ENCODE measurements at regions not wholly inside any gene's neighbourhood (a gene's known extent, or its start where the extent isn't known, plus 50 kb on each side); places are given as distances from the start of the nearest gene placed in this dataset.

DNA sequence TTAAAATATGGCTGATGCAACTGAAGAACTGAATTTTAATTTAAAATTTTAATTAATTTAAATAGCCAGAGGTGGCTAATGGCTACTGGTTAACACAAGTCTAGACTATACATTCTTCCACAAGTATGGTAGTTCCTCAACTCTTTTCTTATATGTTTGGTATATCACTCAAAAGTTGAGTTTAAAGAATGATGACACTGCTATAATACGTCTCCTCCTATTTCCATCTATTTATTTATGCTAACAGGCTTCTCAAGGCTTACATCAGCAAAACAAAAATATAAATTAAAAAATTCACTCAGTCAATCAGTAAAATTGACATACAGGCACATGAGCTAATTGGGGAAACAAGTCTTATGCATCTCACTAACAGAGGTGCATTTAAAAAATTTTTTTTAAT lies 227.9 kb upstream of the PMFBP1 start:
- DNase-seq, result no peak

DNA sequence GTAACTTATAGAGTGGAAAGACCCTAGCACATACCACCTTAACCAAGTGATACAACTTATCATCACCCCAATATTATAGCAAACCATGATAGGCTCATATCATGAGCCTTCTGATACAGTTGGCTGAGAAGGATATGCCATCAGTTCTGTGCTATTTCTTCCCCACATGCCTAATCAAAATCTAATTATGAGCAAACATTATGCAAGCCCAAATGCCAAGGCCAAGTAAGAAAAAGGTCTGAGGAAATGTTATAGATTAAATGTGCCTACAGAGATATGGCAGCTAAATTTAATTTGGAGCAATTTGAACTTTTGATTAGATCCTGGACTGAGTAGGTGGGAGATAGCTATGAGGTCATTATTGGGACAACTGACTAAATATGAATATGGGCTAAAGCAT lies 225.9 kb upstream of the PMFBP1 start:
- DNase-seq, result no peak

DNA sequence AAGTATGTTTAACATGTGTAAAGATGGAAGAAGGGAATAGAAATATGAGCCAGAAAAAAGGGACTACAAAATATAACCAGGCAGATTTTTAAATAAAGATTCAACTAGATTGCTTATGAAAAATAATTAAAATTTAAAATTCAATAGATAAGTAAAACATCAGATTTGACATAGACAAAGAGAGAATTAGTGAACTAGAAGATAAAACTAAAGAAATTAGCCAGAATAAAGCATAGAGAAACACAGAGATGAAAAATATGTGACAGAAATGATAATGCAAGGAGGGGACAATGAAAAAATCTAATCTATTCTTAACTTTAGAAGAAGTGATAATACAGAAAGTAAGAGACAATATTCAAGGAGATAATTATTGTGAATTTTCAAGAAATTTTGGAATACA lies 222.6 kb upstream of the PMFBP1 start:
- DNase-seq, result no peak

DNA sequence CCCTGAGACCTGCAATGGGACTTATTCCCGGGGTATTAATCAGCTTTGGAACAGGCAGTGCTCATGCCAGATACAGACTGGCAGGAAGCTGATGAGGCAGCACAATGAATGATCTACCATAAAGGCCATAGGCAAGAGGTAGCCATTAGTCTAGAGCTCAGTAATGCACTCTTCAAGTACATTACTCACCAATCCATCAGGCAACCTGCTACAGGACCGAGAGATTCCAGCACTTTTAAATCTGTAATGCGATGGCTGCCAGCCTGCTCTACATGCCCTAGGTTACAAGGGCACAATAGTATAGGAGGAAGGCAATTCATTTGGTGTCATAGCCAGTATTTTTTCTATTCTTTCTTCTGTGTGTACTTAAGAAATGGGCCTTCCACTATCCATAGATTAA lies 217.8 kb upstream of the PMFBP1 start:
- DNase-seq, result no peak

DNA sequence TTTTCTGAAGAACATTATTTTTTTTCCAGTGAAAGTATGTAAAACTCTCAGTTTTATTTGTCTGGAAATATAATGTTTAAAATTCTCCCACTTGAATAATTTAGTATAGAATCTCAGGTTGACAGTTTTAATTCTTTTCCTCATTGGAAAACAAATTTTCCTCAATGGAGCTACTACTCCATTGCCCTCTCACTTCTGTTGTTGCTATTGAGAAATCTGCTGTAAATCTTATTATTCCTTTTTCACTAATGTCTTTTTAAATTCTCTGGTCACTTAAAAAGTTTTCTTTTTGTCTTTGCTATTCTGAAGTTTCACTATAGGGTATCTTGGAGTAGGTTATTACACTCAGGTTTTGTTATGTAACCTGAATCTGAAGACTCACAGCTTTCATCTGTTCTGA lies 216.1 kb upstream of the PMFBP1 start:
- DNase-seq, result no peak

DNA sequence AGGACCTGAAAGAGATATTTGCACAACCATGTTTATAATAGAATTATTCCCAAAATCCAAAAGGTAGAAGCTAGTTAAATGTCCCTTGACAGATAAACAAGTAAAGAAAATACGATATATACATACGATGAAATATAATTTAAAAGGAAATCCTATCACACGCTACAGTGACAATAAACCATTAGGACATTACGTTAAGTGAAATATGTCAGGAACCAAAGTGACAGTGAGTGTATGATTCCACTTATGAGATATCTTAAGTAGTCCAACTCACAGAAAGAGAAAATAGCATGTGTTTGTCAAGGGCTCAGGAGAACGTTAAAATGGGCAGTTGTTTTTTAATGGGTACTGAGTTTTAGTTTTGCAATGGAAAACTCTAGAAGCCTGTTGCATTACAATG lies 212.7 kb upstream of the PMFBP1 start:
- no peak for DNase-seq

DNA sequence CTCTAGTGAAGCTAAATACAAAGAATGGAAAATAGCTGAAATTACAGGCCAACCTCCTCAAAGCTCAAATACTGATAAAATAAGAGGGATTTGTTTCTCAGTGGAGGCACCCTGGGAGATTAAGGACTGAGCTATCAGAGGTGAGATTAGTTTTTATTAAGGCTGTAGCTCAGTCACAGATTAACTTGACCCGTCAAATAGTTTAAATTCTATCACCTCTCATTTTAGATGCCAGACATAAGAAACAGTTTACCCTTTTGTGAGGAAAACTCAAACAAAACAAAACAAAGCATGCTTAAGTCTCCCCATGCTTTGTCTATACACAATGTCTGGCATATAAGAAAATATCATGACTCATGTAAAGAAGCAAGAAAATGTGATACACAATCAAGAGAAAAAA lies 208.3 kb upstream of the PMFBP1 start:
- no peak for DNase-seq

DNA sequence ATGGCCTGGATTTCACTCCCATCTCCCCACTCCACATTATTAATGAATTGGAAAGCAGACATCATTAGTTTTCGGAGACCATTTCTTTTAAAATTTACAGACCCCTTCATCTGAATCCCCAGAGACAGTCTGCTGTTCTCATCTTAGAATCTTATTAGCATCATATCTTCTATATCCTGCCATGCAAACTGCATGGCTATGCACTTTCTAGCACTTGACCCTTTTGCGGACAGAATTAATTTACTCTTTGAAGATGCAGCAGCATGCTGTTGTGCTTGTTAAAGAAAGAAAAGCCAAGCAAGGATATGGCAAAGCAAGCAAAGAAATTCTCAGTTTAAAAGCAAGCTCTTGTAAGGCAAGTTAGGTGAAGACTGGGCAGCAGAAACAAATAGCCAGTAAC lies 201.2 kb upstream of the PMFBP1 start:
- no peak for DNase-seq

DNA sequence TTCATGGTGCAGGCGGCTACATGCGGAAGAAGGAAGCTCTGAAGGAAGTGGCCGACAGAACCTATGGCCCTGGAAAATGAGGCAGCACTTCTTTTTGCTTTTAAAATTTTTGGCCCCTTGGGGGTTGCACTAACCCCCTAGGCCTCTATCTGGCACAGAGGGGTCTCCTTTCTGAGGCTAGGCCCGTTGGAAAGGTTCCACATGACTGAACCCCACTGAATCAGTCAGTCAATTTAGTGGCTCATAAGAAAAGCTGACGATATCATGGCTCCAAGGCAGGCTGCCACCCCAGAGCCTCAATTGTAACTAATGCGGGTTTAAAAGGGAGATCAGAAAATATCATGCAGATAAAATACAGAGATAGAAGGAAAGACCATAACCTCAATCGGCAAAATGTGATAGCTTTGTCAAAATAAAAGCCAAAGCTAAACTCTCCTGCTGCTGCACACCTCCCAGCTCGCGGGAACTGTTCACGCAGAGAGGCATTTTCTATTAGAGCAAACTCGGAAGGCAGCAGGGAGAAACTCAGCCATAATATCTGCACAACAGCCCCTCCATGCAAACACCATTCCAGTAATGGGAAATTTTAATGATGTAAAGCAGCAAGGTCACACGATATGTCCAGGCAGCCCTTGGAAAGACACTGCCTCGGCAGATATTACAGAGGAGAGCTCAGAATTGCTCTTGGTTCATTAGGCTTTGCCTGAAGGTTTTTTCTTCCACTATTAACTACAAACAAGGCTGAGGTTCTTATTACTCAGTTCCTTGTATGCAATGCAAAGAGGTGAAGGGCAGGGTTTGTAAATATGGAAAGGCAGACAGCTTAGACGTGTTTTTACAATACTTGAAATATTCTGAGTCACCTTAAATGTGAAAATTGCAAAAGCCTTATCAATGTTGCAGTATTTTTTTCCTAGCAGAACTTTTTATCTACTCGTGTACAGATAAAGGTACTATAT lies 200.4 kb upstream of the PMFBP1 start:
- no peak for DNase-seq

DNA sequence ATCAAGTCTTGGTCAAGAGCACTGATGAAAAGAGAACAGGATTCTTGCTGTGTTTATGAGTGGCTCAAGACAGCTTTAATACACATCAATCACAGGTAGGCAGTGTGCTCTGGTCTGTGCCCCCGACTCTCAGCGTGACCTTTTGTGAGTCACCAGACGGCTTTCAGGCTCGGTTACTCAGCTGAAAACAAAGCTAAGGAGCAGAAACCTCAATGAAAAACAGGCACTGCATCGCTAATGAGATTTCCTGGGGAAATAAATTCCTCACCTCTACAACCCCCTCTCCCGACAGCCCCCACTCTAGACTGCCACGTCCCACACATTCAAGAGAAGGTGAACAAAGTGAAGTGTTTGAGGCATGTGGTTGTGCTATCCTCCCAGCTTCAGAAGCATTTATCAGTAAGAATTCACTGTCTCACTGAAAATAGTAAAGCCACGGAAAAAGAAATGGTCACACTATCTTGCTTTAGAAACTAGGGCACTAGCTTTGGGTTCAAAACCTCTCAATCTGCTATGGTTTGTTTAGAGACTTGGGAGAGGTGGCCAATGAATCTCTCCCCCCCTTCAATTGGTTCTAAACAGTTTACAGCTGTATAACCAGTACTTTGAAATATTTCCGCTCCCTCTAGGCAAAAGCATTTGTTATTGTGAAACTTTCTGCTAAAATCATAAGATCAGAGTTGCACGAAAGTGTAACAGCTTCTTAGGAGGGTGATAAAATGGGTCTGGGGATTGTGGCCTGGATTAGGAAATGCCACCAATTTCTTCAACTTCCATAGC lies 199.5 kb upstream of the PMFBP1 start:
- DNase-seq, result no peak

DNA sequence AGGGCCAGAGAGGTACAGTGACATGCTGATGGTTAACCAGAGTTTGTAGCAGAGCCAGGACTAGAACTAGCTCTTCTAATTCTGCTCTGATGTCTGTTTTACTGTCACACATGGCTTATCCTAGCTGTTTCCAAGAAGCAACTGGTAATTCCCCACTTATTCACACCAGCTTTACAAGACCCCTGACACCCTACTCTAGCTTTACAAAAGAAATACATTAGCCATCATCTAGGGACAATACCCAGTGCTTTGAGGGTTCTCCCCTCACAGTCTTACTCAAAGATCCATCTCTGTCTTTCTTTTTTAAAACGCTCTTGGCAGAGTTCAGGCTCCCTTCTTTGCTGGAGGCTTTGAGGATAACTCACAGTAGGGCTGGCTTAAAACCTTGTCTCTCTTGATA lies 197.3 kb upstream of the PMFBP1 start:
- DNase-seq, result no peak

DNA sequence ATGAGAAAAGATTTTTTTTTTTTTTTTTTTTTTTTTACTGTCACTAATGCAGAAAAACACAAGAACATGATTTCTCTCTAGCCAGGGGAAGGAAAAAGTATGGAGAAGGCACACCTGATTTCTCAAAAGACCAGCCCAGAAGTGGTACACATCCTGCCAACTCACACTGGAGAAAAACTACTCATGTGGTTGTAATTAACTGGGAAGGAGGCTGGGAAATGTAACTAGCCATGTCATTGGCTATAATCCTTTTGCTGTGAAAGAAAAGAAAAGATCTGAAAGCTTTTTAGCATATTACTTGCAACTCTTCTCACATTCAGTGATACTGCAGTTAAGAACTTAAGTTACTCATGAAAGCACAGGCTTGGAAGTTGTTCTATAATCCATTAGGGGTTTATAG lies 195.9 kb upstream of the PMFBP1 start:
- no peak for DNase-seq

DNA sequence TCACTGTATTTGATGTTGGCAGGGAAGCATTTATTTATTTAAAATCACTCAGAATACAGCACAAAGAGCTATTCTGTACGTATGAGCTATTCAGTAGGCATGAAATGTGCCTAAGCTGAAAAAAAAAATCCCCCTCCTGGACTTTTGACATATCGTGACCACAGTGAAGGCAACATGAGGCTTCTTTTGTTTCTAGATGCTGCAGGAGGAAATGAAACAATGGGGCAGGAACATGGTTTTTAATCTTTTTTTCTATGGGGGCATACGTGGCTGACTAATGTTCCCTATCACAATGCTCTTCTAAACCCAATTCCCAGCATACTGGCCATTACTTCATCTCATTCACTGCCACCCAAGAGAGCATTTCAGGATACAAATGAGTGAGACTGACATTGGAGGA lies 191.0 kb upstream of the PMFBP1 start:
- DNase-seq, result no peak

DNA sequence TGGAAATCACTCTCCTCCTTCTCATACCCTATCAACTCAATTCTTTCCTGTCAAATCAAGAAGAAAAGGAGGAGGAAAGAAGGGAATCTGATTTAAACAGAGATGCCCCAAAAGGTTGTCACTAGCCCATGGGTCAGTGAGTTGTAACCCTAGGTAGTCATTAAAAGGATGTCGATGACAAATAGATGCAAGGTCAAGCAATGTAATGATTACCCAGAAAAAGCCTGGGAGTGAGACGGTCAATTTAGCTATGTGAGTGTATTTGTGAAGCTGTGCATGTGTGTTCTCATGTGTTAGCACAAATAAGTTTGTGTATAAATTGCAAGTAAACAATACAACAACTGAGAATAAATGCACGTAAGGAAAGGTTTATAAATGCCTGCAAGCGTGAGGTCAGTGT lies 190.5 kb upstream of the PMFBP1 start:
- DNase-seq, result no peak

DNA sequence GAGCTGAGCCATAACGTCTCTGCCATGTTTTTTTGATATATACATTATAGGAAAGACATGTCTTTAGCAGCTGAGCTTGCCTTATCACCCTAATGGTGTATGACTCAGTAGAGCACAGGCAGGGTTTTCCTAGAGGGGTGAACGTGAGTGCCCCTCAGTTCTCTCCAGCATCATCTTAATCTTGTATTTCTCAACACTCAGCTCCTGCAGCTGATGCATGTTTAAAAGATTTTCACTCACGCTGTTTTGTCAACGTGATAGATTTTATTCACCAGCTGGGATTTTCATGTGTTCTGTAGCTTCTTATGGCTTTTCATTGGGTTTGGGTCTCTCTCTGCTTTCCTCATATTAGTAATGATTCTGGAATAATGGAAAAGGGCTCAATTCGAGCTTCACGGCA lies 186.0 kb upstream of the PMFBP1 start:
- no peak for DNase-seq

DNA sequence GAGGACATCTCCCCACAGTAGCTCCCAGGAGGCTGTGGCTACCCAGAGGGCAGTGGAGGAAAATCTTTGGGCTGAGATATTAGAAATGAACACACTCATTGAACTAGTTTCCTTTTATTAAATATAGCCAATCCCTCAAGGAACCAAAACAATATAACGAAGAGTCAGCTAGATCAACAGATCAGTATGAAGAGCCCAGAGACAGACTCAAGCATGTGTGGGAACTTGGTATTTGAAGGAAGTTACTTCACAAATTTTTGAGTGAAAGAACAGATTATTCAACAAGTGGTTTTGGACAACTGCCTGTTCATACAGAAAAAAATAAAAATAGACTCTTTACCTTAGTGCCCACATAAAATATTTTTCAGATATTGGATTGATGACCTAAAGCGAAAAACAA lies 183.6 kb upstream of the PMFBP1 start:
- DNase-seq, result no peak

DNA sequence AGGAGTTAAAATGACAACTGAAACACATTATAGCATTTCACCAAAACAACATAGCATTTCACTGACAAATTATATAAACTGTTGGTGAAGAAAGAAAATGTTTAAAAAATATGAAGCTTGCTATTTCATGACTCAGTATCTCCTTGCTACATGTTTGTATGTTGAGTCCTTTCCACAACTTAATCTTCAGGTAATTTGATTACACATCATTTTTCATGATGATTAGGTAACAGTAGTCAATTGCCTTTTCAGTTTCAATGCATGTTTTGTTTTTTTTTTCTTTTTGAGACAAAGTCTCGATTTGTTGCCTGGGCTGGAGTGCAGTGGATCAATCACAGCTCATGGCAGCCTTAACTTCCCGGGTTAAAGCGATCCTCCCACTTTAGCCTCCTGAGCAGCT lies 177.8 kb upstream of the PMFBP1 start:
- no peak for DNase-seq

DNA sequence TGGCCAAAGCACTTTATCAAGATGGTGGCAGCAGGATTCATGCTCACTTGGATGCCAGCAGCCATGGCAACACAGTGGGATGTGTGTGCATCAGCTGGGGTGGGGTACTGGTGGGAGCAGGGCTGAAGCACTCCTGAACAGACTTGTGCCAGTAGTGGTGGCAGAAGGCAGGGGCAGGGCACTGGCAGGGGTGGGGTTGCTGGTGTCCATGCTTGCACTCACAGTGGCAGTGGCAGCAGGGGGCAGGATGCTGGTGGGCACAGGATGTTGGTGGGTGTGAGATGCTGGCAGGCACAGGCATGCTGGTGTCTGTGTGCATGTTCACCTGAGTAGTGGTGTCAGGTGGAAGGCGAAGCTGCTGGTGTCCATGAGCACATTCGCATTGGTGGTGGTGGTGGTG lies 161.0 kb upstream of the PMFBP1 start:
- DNase-seq, result no peak

DNA sequence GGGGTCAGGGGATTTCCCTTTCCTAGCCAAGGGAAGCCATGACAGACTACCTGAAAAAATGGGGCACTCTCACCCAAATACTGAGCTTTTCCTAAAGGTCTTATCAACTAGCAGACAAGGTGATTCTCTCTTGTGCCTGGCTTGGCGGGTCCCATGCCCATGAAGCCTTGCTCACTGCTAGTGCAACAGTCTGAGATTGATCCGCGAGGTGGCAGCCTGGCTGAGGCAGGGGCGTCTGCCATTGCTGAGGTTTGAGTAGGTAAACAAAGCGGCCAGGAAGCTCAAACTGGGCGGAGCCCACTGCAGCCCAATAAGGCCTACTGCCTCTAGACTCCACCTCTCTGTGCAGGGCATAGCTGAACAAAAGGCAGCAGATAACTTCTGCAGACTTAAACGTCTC lies 152.6 kb upstream of the PMFBP1 start:
- no peak for DNase-seq

DNA sequence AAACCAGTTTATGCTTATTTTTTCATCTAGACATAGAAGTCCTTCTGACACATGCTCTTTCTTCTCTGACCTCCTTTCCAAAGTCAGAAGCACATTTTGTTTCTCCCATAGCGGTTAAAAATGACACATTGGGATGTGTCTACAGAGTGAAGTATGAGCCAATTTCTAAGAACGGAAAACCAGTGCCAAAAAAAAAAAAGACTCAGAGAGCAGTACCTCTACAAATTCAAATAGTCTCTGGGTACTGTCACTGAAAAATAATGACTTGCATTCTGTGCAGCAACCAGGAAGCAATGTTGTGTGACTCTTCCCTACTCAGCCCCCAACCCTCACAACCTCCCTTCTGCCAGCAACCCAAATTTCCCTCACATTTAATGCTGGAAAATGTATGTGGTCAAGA lies 145.5 kb upstream of the PMFBP1 start:
- DNase-seq, result no peak

DNA sequence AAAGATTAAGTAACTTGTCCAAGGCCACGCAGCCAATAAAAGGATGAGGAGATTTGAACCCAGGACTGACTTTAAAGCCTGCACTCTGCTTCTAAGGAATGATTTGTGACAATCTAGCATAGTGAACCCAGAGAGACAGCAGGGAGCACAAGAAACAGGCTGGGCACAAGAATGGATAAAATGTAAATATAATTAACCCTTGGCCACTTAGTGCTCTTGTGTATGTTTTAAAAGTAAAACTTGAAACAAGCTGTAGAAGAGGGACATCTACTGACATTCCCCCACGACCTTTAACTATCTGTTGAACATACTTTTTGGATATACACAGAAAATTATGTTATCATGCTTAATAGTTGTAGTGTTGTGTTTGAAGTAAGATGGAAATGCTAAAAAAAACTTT lies 141.9 kb upstream of the PMFBP1 start:
- no peak for DNase-seq

DNA sequence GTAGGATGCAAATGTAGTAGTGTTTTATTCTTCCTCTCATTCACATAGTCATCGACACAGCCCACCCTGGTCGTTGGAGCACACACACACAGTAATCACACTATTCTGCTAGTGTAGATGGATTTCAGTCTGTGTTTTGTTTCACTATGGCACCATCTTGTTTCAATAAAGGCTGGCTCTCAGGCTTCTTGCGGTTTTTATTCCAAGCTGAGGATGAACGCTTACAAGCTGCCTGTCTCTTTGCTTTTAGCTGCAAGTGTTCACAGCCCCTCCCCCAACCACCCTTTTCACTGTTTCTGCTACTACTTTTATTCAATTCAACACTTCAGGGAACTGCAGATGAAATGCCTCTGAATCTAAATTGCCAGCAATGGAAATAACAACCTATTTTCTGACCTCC lies 140.9 kb upstream of the PMFBP1 start:
- no peak for DNase-seq

DNA sequence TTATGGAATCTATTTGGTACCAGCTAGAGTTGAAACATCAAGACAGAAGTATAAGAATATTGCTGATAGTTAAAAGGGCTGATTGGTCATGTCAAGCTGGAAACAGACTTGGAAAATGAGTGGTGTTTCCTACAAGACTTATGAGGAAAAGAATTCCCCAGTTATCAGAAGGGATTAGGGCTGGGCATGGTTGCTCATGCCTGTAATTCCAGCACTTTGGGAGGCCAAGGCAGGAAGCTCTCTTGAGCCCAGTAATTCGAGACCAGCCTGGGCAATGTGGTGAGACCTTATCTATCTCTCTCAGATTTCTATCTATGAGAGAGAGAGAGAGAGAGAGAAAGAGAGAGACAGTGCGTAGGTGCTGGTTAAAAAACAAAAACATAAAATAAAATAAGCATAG lies 139.5 kb upstream of the PMFBP1 start:
- no peak for DNase-seq

DNA sequence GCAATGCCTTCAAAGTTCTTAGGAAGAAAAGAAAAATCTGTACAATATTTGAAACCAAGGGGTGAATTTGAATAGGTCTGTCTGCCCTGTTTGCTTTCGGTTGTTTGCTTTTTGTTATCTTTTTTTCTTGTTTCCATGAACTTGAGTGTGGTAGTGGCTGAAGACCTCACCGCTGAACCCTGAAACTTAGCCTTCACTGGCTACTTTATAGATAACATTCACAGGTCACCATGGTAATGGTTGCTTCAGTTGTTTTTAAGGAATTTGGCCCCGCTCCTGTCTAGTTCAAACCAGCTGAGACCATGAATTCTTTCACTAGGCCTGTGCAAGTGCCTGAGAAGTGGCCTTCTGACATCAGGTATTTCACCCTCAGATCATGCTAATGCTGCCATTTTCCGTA lies 137.0 kb upstream of the PMFBP1 start:
- DNase-seq, result no peak

DNA sequence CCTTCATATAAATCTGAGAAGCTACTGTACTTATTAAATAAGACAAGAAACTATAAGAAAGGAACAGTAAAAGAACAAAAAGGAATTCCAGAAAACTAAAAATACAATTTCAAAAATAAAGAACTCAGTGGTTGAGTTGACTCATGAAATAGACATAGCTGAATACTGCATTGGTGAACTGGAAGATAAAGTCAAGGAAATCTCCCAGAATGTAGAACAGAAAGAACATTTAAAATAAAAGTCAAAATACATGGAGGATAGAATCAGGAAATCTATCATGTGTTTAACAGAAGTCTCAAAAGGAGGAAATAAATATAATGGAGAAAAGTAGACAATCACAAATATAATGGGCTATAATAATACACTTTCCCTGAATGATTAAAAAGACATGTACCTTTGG lies 136.4 kb upstream of the PMFBP1 start:
- DNase-seq, result no peak

Measured in NCI-H1048 (cell line).